CD4-positive, alpha-beta T cell (primary cell): ENCODE measurements at regions not wholly inside any gene's neighbourhood (a gene's known extent, or its start where the extent isn't known, plus 50 kb on each side); places are given as distances from the start of the nearest gene placed in this dataset.

Experiments used
- ATAC-seq: fragments of 200-7000 bp; cut with Tn5 transposase; one replicate; pipeline ENCODE4 v1.10.0; 2022; ENCODE audit warnings: mild to moderate bottlenecking; ENCODE audit not compliant: poor library complexity
- CTCF ChIA-PET: fragments of 350-600 bp; sonication (Branson Sonifier 250); formaldehyde crosslinking; loops from one replicate; lab custom pipeline; 2021; ENCODE audit warnings: antibody characterized with exemption, inconsistent platforms; lab: Charles Lee
- POLR2A ChIA-PET: fragments of 350-600 bp; sonication (Branson Sonifier 250); formaldehyde crosslinking; loops from one replicate; lab custom pipeline; 2021; ENCODE audit warnings: antibody characterized with exemption, inconsistent platforms; lab: Charles Lee
- DNase-seq, 14 experiments: peaks; one replicate each; pipeline ENCODE4 v3.0.0-alpha.2; 2013 to 2020; ENCODE audit warnings: mixed read lengths in 2 of 14
- H3K27ac ChIP-seq, 2 donors: one replicate each; pipeline versions ENCODE4 v1.5.1 to v1.7.0; 2013; ENCODE audit warnings: low read length in 2 of 2, low read depth in 1 of 2, mild to moderate bottlenecking in 1 of 2
- H3K27me3 ChIP-seq, 2 experiments: 1 replicate in 1 of 2; 2 replicates in 1 of 2; pipeline versions ENCODE4 v1.6.1 to v1.7.0; 2013; ENCODE audit warnings: low read length in 2 of 2, control low read depth in 1 of 2, mild to moderate bottlenecking in 1 of 2, moderate library complexity in 1 of 2; ENCODE audit not compliant: insufficient read depth in 2 of 2, control insufficient read depth in 1 of 2
- H3K36me3 ChIP-seq: one replicate; pipeline ENCODE4 v1.6.1; 2013; ENCODE audit warnings: low read length, control low read depth; ENCODE audit not compliant: insufficient read depth
- H3K4me1 ChIP-seq: one replicate; pipeline ENCODE4 v1.6.1; 2013; ENCODE audit warnings: low read length, control low read depth; ENCODE audit not compliant: insufficient read depth
- H3K4me3 ChIP-seq: one replicate; pipeline ENCODE4 v1.5.1; 2013; ENCODE audit warnings: mild to moderate bottlenecking, low read length, moderate library complexity
- H3K9me3 ChIP-seq, 2 experiments: 1 replicate in 1 of 2; 2 replicates in 1 of 2; pipeline versions ENCODE4 v1.6.1 to v1.7.0; 2013; ENCODE audit warnings: low read length in 2 of 2, mild to moderate bottlenecking in 2 of 2, control low read depth in 1 of 2, moderate library complexity in 1 of 2; ENCODE audit not compliant: control insufficient read depth in 1 of 2, insufficient read depth in 1 of 2
- H3K27ac Mint-ChIP-seq: one replicate; pipeline ENCODE4 v1.8.0; 2020; ENCODE audit warnings: mixed read lengths
- H3K27me3 Mint-ChIP-seq: one replicate; pipeline ENCODE4 v1.8.0; 2021; ENCODE audit warnings: mixed read lengths
- H3K36me3 Mint-ChIP-seq: one replicate; pipeline ENCODE4 v1.8.0; 2021; ENCODE audit warnings: low read depth, mixed read lengths
- H3K4me1 Mint-ChIP-seq: one replicate; pipeline ENCODE4 v1.8.0; 2021; ENCODE audit warnings: low read depth, mixed read lengths
- H3K4me3 Mint-ChIP-seq: one replicate; pipeline ENCODE4 v1.8.0; 2020; ENCODE audit warnings: mild to moderate bottlenecking, mixed read lengths
- H3K9me3 Mint-ChIP-seq: one replicate; pipeline ENCODE4 v1.8.0; 2020; ENCODE audit warnings: mixed read lengths
- CTCF ChIP-seq: fragments of 200-600 bp; IDR thresholded peaks from one replicate; pipeline ENCODE4 v1.8.0; 2022; ENCODE audit warnings: antibody characterized with exemption, mild to moderate bottlenecking
- intact Hi-C, 2 experiments: fragments of 100-400 bp; cut with DNase I in 1 of 2; cut with micrococcal nuclease in 1 of 2; formaldehyde crosslinking; loops; one replicate each; pipeline versions ENCODE4 v1.15.1 to v1.9.0; 2023 to 2025; cut with DNase I, micrococcal nuclease

- H3K36me3 ChIP-seq: no peaks in the 10 kb centered on the region
- H3K27ac ChIP-seq: no peak overlapping the region
- Mint-ChIP-seq H3K36me3 (no peaks in the 10 kb centered on the region), H3K27ac (no peak overlapping the region), H3K4me1 (no peaks in the 10 kb centered on the region), H3K27me3 (peaks cover 22% of the 10 kb centered on the region), H3K4me3 (no peak overlapping the region), H3K9me3 (no peaks in the 10 kb centered on the region)
- intact Hi-C loops: no loop called here
- ChIA-PET POLR2A (no interaction called here), CTCF (no interaction called here)
- no peak for DNase-seq
- no peaks in the 10 kb centered on the region for H3K27me3 ChIP-seq
- no peak for TF ChIP-seq CTCF
- no peak for ATAC-seq
- no peaks in the 10 kb centered on the region for H3K4me1 ChIP-seq
- H3K9me3 ChIP-seq: no peaks in the 10 kb centered on the region
- H3K4me3 ChIP-seq: no peak overlapping the region
These were observed 92.9 kb downstream of the DHCR7 start for GRCh38 chr11:71355281-71355680.

GRCh38 chr11:71354394-71355105 lies 93.6 kb downstream of the DHCR7 start:
- H3K4me3 Mint-ChIP-seq: no peak overlapping the region
- POLR2A ChIA-PET: no interaction called here
- no peaks in the 10 kb centered on the region for H3K36me3 ChIP-seq
- peaks cover 26% of the 10 kb centered on the region for H3K27me3 Mint-ChIP-seq
- no peaks in the 10 kb centered on the region for H3K9me3 Mint-ChIP-seq
- no peak for TF ChIP-seq CTCF
- DNase-seq: no peak
- no peaks in the 10 kb centered on the region for H3K4me1 Mint-ChIP-seq
- H3K4me1 ChIP-seq: no peaks in the 10 kb centered on the region
- H3K27ac Mint-ChIP-seq: no peak overlapping the region
- H3K4me3 ChIP-seq: no peak overlapping the region
- CTCF ChIA-PET: no interaction called here
- H3K36me3 Mint-ChIP-seq: no peaks in the 10 kb centered on the region
- H3K9me3 ChIP-seq: no peaks in the 10 kb centered on the region
- no peak overlapping the region for H3K27ac ChIP-seq
- no peak for ATAC-seq
- intact Hi-C loops: no loop called here
- no peaks in the 10 kb centered on the region for H3K27me3 ChIP-seq

GRCh38 chr11:71352748-71353147 lies 95.4 kb downstream of the DHCR7 start:
- H3K27ac Mint-ChIP-seq: no peak overlapping the region
- ChIA-PET CTCF (no interaction called here), POLR2A (no interaction called here)
- TF ChIP-seq CTCF: no peak
- ATAC-seq (no peak), DNase-seq (no peak)
- H3K9me3 Mint-ChIP-seq: no peaks in the 10 kb centered on the region
- peaks cover 31% of the 10 kb centered on the region for H3K27me3 Mint-ChIP-seq
- Histone ChIP-seq H3K4me3 (no peak overlapping the region), H3K36me3 (no peaks in the 10 kb centered on the region), H3K27ac (no peak overlapping the region), H3K27me3 (peaks cover 2 to 7% of the 10 kb centered on the region in 2 experiments), H3K4me1 (no peaks in the 10 kb centered on the region), H3K9me3 (no peaks in the 10 kb centered on the region)
- H3K4me1 Mint-ChIP-seq: no peaks in the 10 kb centered on the region
- intact Hi-C loops: no loop called here
- no peaks in the 10 kb centered on the region for H3K36me3 Mint-ChIP-seq
- no peak overlapping the region for H3K4me3 Mint-ChIP-seq
